CD4-positive, alpha-beta T cell treated with Interleukin-21 for 1 hour (primary cell): ENCODE measurements at regions not wholly inside any gene's neighbourhood (a gene's known extent, or its start where the extent isn't known, plus 50 kb on each side); places are given as distances from the start of the nearest gene placed in this dataset.

Experiments used
- DNase-seq: peaks from one replicate; pipeline ENCODE4 v3.0.0-alpha.2; 2020

DNA sequence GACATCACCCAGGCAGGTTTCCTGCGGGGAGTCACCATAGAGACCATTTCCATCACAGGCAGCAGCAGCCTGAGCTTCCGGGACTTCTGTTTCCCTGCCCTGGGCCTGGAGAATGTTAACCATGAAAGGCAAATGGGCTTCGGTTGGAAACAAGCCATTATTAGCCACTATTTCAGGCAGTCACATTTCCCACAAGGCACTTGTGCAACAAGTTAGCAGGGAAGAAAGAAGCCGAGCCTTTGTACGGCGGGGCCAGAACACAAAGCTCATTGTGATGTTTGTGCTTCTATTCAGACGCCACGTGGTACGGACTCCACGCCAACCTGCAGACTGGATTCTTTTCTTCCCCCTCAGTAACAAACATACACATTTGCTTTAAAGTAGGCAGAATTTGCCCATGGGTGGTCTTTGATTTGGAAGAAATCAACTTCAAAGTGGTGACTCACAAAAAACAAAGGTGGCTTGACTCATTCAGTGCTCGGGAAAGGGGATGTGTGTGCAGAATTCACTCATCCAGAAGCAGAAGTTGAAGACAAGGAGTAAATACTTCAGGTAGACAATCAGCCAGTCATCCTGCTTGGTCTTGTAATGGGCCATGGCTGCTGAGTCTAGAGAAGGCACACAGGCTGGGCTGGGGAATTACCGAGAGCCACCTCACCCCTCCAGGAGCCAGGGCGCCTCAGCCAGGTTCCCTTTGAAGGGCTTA is 154.2 kb upstream of the PRMT8 start:
- DNase-seq: no peak

DNA sequence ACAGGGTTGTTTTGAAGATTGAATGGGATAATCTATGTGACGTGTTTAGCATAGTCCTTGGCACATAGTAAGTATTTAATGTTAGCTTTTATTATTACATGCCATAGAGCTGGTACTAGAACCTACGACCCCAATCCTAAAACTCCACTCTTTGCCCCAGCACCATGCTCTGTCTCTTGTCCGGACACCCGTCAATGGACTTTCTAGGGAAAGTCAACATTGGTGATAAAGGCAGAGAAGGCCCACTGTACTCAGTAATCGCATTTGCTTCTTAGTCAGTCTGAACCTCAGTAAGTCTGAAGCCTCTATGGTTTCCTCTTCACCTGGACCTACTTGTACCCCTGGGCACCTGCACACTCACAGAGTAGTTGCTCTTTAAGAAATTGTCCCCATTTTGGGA is 153.1 kb upstream of the PRMT8 start:
- DNase-seq: no peak

DNA sequence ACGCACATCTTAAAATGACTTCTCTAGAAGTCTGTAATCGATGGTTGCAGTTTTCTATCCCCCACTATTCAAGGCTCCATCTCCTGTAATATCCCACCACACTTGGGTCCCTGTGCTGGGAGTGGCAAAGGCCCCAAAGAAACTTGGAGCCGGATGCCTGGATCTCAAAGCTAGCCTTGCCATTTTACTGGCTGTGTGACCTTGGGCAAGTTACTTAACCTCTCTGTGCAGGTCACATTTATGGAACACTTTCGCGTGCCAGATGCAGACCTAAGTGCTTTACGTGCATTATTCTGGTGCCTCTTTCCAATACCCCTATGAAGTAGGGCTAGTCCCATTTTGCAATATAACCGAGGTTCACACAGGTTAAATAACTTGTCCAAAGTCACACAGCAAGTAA is 151.8 kb upstream of the PRMT8 start:
- no peak for DNase-seq

DNA sequence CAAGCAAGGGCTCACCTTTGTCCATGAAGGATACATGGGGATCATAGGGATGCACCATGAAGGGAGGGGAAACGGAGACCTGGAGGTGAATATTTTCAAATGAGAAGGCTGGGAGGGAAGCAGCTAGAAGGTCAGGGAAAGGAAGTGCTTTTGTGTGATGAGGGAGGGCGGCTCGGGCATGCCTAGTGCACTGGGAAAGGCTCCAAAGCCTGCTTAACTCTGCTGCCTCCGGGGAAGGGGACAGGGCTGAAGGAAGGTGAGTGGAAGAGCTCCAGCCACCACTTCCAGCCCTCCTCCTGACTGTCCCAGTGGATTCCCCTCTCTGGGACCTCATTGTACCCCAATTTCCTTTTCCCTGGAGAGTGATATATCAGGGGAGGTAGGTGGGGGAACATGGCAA is 149.4 kb upstream of the PRMT8 start:
- no peak for DNase-seq

DNA sequence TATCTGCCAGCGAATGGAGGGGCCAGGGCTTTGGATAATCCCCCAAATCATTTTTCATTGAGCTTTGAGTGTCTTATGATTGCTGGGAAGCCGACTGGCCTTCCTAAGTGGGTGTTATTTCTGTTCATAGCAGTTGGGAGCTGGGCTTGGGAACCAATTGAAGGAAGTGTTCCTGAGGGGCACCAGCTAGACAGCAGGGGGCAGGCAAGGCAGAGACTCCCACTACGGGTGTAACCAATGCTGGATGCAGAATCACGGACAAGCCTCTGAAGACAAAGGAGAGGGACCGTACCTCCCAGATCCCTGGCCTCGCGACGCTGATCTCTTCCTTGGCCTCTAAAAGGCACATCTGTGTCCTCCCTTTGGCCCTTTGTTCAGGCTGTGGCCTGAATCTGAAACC is 149.0 kb upstream of the PRMT8 start:
- no peak for DNase-seq

DNA sequence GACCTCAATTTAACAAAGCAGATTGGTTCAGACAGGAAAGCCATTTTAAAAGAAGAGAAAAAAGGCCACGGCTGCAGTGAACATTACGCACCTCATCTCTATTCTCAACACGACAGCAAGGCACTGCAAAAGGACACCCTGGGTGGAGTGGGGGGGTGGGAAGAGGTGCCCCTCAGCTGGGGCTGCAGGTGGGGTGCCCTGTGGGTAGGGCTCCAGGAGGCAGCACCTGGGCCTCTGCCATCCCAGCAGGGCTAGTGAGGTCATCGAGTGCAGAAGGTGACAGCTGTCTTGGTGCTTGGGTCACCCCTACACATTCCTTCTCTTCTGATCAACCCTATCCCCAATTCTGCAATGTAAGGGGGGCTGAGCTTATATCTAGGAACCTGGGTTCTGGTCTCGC is 142.9 kb upstream of the PRMT8 start:
- no peak for DNase-seq

DNA sequence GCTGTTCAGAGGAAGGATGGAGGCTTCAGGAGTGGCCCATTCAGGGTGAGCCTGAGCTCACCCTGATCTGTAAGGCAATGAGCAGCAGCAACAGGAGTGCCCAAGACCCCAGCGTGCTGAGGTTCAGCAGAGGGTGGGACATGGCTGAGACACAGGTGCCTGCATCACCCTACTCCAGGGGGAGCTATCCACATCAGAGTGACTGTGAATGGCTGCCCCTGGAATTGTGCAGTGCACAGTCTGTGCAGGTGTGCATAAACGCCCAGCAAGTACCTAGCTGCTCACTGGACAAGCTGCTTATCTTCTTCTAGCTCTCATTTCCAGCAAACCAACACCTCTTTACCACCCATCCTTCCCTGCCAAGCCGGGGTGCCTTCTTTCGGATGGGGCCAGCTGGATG is 140.6 kb upstream of the PRMT8 start:
- DNase-seq: no peak

DNA sequence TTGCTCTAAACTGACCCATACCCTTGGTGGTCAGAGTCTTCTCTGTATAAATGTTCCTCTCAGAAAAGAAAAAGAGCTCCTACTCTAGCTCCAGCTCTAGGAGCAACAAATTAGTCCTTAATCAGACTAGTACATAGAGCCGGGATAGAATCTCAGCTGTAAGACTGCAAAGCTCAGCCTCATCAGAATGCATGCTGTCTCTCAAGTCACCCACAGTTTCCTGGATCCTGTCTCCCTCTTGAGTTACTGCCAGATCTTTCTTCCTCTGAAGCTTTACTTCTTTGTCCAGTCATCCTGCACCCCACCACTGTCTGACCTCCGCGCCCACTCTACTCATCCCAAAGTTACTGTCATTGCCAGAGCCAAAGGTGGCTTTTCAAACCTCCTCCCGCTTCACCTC is 139.3 kb upstream of the PRMT8 start:
- no peak for DNase-seq

DNA sequence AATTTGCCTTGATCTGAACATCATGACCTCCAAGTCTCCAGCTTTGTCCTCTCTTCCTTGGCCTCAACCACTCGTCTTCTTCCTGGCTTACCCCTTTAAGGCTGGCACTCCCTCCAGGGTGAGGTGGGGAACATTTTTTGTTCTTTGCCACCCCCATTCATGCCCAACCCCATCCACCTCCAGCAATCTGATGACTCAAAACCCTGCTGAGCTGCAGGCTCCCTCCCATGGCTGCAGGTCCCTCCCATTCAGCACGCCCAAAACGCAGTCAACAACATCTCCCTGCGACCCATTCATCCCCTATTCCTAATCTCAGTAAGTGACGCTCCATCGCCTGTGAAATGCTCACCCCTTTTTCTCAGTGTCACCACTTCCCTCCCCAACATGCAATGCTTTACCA is 138.8 kb upstream of the PRMT8 start:
- DNase-seq: no peak

DNA sequence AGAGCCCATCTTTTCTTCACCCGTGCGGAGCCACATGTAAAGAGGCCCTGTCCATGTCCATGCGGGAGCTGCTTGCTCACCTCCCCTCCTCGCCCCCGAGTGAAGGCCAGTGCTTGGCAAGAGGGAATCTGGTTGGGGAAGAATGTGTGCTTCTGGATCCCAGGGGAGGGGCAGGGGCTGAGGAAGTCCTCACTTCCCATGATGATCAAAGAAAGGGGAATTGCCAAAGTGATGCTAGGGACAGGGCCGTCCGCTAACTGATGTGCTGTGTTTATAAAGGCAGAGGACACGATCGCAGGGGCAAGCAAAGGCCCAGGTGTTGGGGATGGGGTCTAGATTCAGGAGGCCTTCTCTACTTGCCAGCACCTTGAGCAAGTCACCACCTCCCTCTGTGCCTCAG is 137.4 kb upstream of the PRMT8 start:
- no peak for DNase-seq

DNA sequence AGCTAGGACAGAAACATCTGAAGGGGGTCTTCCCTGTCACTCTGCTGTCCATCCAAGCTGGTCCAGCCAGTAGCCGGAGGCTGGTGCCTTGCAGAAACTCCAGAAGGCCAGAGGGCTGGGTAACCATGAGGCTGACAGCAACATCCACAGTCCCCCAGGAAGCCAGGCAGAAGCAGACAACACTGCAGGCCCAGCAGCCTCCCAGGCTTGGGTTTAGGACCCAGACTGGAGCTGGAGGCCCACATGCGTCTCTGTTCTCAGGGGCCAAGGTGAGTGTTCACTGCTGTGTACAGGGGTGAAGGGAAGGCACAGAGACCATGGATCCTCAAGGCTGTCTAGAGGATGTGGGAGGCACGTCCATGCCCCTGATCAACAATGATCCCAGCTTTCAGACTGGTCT is 136.4 kb upstream of the PRMT8 start:
- no peak for DNase-seq

DNA sequence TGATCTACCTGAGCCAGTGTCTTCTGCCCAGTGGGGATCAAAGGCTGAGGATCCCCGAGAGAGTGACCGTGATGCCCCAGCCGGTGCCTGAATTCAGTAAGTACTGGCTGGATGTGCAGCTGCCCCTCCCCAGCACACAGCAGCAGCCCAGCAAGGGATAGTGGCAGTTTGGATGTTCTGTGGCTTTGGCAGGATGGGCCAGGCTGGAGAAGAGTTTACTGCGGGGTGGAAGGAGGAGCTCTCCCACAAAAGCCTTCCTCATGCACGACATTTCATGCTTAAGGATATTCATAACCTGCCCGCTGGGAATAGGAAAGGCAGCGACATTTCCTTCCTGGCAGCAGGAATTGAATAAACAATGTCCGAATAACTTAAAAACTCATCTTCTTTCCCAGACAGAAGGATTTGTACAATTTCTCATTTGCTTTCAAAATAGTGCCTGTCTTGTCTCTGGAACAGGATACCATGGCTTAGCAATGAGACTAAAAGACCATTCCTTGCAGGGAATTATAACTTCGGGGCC is 135.6 kb upstream of the PRMT8 start:
- no peak for DNase-seq

DNA sequence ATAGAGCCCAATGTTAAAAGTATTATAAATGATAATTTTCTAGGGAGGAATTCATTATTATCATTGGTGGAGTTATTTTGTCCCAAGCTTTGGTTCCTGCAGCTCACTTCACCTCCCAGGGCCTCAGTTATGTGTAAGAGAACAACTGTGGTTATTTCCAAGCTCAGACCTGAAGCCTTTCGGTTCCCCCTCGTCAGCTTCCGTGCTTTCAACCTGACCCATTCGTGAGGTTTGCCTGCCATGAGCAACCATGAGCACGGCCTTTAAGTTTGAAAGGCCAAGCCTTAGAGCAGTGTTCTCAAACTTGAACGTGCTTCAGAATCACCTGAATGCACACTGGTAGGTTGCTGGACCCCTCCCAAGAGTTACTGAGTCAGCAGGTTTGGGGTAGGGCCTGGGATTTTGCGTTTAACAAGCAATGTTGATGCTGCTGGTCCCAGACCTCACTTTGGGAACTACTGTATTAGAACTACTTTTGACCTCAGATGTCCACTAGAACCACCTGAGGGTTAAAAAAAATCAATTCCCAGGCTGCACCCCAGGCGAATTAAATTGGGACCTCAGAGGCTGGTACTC is 133.0 kb upstream of the PRMT8 start:
- no peak for DNase-seq

DNA sequence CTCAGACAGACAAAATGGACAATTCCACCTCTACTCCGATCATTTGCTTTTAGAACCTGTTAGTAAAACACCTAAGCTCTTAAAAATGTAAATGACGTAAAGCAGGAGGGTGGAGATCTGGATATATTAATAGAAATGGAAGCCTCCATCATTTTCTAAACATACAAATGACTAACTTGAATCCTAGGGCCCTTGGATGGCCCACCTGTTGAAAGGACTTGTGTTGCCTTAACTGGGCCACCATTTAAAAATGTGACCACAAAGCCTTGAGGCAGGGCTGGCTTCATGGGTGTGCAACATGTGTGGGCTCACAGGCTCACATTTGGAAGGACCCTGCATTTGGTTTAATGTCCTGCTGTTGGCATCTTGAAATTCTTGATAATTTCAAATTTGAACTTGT is 131.5 kb upstream of the PRMT8 start:
- DNase-seq: no peak

DNA sequence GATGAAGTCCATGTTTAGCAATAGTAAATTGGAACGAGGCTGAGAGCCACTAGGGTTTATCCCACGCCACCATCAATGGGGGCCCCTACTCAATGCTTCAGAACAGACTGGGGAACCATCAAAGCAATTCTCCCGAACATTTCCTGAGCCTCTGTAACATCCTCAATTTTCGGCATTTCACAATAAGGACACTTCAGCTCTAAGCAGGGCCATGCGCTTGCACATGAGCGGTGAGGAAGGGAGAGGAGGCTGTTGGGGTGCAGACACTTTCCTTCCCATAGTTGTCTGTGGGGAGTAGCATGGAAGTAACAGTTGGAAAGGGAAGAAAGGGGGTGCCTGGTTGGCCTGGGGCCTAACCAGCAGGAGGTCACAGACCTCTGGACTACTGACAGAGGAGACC is 129.9 kb upstream of the PRMT8 start:
- DNase-seq: no peak

DNA sequence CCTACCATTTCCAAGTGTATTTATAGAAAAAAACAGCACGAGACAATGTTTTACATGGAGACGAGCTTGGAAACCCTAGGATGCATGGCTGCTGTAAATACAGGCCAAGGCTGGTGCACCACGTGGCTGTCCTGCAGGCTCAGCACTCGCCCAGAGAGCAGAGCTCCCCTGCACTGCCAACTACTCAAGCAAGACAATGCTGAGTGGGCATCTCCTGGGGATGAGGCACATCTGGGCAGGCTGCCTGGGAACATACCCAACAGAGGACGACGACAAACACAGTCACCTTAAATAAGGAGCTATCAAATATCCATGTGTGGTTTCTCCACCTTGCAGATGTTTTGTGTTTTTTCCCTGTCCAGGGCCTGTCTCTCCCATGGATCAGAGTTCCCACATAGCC is 128.3 kb upstream of the PRMT8 start:
- no peak for DNase-seq

DNA sequence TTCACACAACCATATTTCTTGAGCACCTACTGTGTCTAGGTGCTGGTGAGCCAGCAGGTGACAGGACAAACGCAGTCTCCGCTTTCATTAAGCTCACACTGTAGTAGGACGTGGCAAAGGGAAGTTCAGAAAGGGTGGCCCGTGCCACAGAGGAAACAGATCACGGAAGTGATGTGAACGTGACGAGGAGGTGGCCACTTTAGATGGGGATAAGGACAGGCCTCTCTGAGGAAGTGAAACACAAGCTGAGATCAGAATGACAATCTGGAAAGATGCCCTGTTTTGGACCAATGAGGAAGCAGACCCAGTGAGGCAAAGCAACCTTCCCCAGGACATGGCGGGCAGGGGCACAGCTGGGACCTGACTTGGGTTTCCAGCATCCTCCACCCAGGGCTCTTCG is 127.4 kb upstream of the PRMT8 start:
- peak; percentile 23 for DNase-seq

DNA sequence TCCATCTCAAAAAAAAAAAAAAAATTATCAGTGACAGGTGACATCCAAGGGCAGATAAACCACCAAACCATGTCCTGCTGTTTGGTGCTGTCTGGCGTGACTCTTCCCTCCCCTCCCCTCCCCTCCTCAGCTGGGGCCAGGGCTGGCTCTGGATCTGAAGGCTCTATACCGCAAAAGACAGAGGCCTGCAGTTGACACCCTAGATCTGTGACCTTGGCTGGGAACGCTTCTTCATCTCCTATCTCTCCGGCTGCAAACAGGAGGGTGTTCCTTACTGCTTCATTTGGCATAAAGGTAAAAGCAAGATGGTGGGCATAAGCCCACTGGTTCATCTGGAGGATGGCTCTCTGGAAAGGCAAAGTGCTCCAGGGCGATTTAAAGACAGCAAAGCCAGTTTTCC is 126.8 kb upstream of the PRMT8 start:
- no peak for DNase-seq

DNA sequence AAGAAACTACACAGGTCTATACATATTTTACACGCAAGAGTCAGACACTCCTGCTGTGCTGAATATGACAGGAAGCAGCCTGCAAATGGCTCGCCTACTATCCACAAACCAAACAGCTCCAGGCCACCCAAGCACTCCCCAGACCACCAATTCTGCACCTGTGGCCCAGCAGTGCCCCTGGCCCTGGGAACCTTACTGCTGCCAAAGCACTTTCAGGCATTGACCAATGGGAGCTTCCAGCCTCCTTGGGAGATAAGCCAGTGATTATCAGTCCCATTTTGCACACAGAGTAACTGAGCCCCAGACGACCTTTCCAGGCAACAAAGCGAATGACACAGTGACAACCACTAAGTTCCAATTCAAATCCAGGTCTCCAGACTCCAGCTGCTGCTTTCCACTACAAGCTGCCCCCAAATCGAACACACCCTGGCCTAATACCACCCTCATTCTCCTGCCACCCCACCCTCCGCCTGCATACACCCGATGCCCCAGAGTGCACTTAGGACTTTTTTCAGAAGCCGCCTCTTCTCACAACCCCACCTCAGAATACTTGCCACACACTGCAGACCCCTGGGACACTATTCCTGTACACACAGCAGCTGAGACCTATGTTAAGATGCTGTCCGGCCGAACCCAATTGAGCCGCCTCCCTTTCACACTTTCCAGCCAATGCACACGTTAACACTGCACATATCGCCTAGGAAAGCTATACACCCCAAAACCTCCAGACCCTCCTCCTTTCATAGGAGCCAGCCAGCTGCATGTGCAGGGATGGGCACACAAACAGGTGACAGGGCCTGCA is 126.1 kb upstream of the PRMT8 start:
- no peak for DNase-seq

DNA sequence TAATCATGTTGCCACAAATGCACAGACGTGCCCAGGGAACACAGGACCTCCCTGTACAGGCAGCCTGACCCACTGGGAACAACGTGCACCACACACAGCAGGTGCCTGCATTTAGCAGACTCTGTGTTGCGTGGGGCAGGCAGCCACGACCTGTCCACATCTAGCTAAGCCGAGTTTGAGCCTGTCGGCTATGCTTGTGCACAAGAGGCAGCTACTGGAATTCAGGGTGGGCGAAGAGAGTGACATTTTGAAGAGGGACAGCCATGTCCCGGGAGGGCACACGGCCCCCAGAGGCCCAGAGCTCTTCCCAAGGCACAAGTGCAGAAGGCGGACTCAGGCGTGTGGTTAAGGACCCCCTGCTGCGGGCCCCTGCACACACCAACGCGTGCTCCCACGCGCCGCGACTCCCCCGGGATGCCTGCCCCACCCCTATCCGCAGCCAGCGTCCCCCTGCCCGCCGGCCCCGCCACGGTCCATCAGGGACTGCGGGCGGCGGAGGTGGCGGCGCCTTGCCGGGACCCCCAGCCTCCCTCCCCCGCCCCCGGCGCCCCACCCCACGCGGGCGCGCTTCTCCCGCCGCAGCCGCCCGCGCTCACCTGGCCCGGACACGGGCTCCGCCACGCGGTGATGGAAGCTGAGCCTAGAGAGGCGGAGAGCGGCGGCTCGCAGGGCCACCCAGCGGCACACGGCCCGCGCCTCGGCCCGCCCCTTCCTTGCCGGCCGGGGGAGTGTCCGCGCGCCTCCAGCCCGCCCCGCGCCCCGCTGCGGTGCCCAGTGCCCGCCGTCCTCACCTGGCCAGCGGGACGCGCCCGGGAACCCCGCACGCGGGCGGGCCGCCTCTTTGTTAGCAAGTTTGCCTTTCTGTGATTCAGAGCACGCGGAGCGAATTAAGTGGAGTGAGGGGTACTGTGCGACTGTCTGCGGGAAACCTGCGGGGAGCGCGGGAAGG is 125.3 kb upstream of the PRMT8 start:
- no peak for DNase-seq

DNA sequence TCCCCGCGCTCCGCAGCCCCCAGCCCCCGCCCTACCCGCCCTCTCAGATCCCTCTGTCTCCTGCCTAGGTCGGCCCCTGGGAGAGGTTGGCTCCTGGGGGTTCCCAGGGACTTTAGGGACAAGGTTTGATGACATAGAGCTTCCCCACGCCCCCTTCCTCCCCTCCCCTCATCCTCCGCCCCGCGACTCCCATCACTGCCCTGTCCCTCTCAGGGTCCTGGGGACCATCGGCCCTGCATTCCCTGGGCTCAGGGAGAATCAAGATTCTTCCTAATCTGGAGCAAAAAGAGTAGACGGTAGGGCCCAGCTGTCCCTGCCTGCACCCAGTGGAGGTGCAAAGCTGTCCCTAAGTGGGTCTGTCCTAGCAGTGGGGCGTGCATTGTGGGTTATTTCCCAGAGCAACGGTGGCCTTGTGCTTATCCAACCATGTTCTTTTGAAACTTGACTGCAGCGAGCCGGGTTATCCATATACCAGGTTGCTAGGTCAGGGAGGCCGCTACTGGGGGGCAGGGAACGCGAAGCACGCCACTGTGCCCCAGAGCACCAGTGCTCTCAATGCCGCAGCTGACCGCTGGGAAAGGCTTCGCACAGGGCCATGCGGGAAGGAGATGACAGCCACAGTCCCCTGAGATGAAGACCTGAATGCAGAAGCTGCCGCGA is 124.4 kb upstream of the PRMT8 start:
- DNase-seq: no peak

DNA sequence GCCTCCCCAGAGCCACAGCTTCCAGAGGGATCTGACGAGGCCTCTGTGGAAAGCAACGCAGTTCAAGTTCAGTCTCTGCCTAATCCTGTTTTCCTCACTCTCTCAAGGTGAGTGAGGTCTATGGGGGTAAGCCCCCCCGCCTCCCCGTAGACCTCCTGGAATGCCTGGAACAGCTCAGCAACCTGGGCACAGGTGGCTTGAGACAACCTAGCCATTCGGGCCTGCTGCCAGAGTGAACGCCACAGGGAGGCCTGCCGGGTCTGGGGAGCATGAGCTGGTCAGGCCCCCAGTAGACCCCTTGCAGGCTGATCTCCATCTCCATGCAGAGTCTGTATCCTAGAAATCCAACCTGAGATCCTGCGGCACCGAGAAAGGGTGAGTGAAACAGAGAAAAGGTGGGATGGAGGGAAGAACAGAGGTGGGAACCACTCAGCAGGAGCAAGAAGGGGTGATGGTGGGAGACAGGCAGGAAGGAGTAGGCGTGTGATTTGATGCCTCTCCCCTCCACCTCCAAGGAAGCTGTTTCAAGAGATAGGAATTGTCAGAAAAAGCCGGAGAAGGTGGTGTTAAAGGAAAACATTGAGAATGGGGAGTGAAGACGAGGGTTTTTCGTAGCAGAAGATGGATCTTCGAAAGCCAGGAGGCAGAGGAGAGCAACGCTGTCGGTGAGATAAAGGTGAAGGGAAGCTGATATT is 123.1 kb upstream of the PRMT8 start:
- no peak for DNase-seq
